ENCODE measurements at regions not wholly inside any gene's neighbourhood (a gene's known extent, or its start where the extent isn't known, plus 50 kb on each side); places are given as distances from the start of the nearest gene placed in this dataset.

DNA sequence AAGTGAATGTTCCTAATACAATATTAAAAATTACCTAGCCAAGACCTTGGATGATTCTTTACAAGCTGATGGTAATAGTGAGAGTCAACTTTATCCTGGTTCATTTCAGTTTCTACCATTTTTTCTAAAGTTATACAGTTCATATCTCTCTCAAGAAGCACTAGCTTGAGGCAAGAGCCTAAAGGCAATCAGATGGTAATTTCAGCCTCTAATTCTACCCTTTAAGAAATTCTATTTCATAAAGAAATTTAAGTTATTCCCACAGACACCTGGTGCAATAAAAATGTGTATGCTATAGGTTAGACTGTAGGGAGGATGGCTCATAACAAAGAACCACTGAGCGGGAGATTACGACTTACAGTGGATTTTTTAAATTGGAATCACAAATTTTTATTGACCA is 984.2 kb upstream of the ADGRL3 start:
- H3K27ac ChIP-seq (ENCODE audit: low read depth, low read length), result no peak overlapping the region
- no peaks in the 10 kb centered on the region for H3K4me1 ChIP-seq (ENCODE audit: control insufficient read depth, insufficient read depth, low read length)
- H3K4me3 ChIP-seq (ENCODE audit: low read length), result no peak overlapping the region
- no peaks in the 10 kb centered on the region for H3K36me3 ChIP-seq (ENCODE audit: control insufficient read depth, insufficient read depth, low read length)
- H3K27me3 ChIP-seq (ENCODE audit: control insufficient read depth, insufficient read depth, low read length), result no peaks in the 10 kb centered on the region
- H3K9ac ChIP-seq (ENCODE audit: low read length), result no peak overlapping the region

- Histone ChIP-seq H3K4me3 (ENCODE audit: low read length) (no peak overlapping the region), H3K27me3 (ENCODE audit: control insufficient read depth, insufficient read depth, low read length) (no peaks in the 10 kb centered on the region), H3K36me3 (ENCODE audit: control insufficient read depth, insufficient read depth, low read length) (no peaks in the 10 kb centered on the region), H3K4me1 (ENCODE audit: control insufficient read depth, insufficient read depth, low read length) (no peaks in the 10 kb centered on the region), H3K9ac (ENCODE audit: low read length) (no peak overlapping the region), H3K27ac (ENCODE audit: low read depth, low read length) (no peak overlapping the region)
Observed at GRCh38 chr4:60216752-60217151, 983.4 kb upstream of the ADGRL3 start.

GRCh38 chr4:60221866-60222265 is 978.3 kb upstream of the ADGRL3 start:
- no peak overlapping the region for H3K4me3 ChIP-seq (ENCODE audit: low read length)
- H3K4me1 ChIP-seq (ENCODE audit: control insufficient read depth, insufficient read depth, low read length), result no peaks in the 10 kb centered on the region

DNA sequence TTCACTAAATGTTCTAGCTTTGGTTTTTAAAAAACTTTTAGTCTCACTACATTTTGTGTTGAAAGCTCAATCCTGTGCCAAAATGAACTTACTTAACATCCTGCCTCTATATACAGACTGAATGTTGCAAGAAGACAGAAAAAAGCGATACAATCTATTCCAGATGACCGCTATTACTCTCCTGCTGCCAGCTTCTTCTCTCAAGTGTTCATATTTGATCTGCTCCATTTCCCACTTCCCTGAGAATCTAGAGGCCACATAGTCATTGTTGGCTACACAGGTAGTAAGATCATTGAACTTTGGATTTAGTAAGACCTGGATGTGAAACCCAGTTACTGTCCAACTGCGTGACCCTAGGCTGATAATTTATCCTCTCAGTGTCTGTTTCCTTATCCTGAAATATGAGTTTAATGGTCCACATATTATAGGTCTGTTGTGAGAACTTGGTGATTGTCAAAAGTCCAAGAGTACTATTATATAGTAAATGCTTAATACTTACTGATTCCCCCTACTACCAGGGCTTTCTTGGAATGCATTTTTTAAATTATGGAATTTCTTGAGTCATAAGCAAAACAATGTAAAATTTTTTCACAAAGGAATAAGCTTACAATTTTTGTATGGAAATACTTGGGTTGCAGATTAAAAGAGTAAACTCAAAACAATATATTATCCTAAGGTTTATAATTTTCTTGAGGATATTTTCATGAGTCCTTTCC is 976.8 kb upstream of the ADGRL3 start:
- Histone ChIP-seq H3K36me3 (ENCODE audit: control insufficient read depth, insufficient read depth, low read length) (no peaks in the 10 kb centered on the region), H3K4me3 (ENCODE audit: low read length) (no peak overlapping the region), H3K4me1 (ENCODE audit: control insufficient read depth, insufficient read depth, low read length) (no peaks in the 10 kb centered on the region), H3K27me3 (ENCODE audit: control insufficient read depth, insufficient read depth, low read length) (no peaks in the 10 kb centered on the region), H3K9ac (ENCODE audit: low read length) (no peak overlapping the region), H3K27ac (ENCODE audit: low read depth, low read length) (no peak overlapping the region)

More at GRCh38 chr4:60221866-60222265, 978.3 kb upstream of the ADGRL3 start:
- H3K27me3 ChIP-seq (ENCODE audit: control insufficient read depth, insufficient read depth, low read length), result no peaks in the 10 kb centered on the region
- no peak overlapping the region for H3K27ac ChIP-seq (ENCODE audit: low read depth, low read length)
- H3K9ac ChIP-seq (ENCODE audit: low read length), result no peak overlapping the region
- H3K36me3 ChIP-seq (ENCODE audit: control insufficient read depth, insufficient read depth, low read length), result no peaks in the 10 kb centered on the region

- Histone ChIP-seq H3K27me3 (ENCODE audit: control insufficient read depth, insufficient read depth, low read length) (no peaks in the 10 kb centered on the region), H3K36me3 (ENCODE audit: control insufficient read depth, insufficient read depth, low read length) (no peaks in the 10 kb centered on the region), H3K4me3 (ENCODE audit: low read length) (no peak overlapping the region), H3K4me1 (ENCODE audit: control insufficient read depth, insufficient read depth, low read length) (no peaks in the 10 kb centered on the region), H3K9ac (ENCODE audit: low read length) (no peak overlapping the region), H3K27ac (ENCODE audit: low read depth, low read length) (no peak overlapping the region)
Observed at GRCh38 chr4:60241866-60242265, 958.3 kb upstream of the ADGRL3 start.

- no peaks in the 10 kb centered on the region for H3K36me3 ChIP-seq (ENCODE audit: control insufficient read depth, insufficient read depth, low read length)
- H3K9ac ChIP-seq (ENCODE audit: low read length), result no peak overlapping the region
- H3K27ac ChIP-seq (ENCODE audit: low read depth, low read length), result no peak overlapping the region
- H3K4me1 ChIP-seq (ENCODE audit: control insufficient read depth, insufficient read depth, low read length), result no peaks in the 10 kb centered on the region
- H3K27me3 ChIP-seq (ENCODE audit: control insufficient read depth, insufficient read depth, low read length), result no peaks in the 10 kb centered on the region
- no peak overlapping the region for H3K4me3 ChIP-seq (ENCODE audit: low read length)
Observed at GRCh38 chr4:60249784-60250183, 950.3 kb upstream of the ADGRL3 start.

- Histone ChIP-seq H3K36me3 (ENCODE audit: control insufficient read depth, insufficient read depth, low read length) (no peaks in the 10 kb centered on the region), H3K9ac (ENCODE audit: low read length) (no peak overlapping the region), H3K4me1 (ENCODE audit: control insufficient read depth, insufficient read depth, low read length) (no peaks in the 10 kb centered on the region), H3K27ac (ENCODE audit: low read depth, low read length) (no peak overlapping the region), H3K27me3 (ENCODE audit: control insufficient read depth, insufficient read depth, low read length) (no peaks in the 10 kb centered on the region), H3K4me3 (ENCODE audit: low read length) (no peak overlapping the region)
Observed at GRCh38 chr4:60250657-60251056, 949.5 kb upstream of the ADGRL3 start.

GRCh38 chr4:60259781-60260180 is 940.3 kb upstream of the ADGRL3 start:
- H3K4me1 ChIP-seq (ENCODE audit: control insufficient read depth, insufficient read depth, low read length), result no peaks in the 10 kb centered on the region
- H3K9ac ChIP-seq (ENCODE audit: low read length), result no peak overlapping the region
- no peak overlapping the region for H3K4me3 ChIP-seq (ENCODE audit: low read length)
- H3K27me3 ChIP-seq (ENCODE audit: control insufficient read depth, insufficient read depth, low read length), result no peaks in the 10 kb centered on the region
- H3K36me3 ChIP-seq (ENCODE audit: control insufficient read depth, insufficient read depth, low read length), result no peaks in the 10 kb centered on the region
- H3K27ac ChIP-seq (ENCODE audit: low read depth, low read length), result no peak overlapping the region

DNA sequence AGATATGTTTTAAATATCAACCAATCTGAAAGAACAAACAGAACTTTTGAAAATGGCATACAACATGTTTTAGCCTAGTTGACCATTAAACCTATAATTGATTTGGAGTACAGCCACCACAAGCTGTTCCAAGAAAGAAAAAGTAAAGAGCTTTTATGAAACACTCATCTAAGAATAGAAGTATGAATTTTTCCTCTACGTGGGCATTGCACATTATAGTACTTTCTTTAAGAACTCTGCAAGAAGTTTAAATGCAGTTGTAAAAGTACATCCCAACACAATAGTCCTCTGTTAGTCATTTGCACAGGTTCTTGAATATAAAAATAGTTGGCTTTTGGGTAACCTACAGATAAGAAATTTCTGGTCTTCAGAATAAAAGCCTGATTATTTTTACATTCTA is 933.6 kb upstream of the ADGRL3 start:
- Histone ChIP-seq H3K4me3 (ENCODE audit: low read length) (no peak overlapping the region), H3K4me1 (ENCODE audit: control insufficient read depth, insufficient read depth, low read length) (no peaks in the 10 kb centered on the region), H3K27ac (ENCODE audit: low read depth, low read length) (no peak overlapping the region), H3K9ac (ENCODE audit: low read length) (no peak overlapping the region), H3K36me3 (ENCODE audit: control insufficient read depth, insufficient read depth, low read length) (no peaks in the 10 kb centered on the region), H3K27me3 (ENCODE audit: control insufficient read depth, insufficient read depth, low read length) (no peaks in the 10 kb centered on the region)

DNA sequence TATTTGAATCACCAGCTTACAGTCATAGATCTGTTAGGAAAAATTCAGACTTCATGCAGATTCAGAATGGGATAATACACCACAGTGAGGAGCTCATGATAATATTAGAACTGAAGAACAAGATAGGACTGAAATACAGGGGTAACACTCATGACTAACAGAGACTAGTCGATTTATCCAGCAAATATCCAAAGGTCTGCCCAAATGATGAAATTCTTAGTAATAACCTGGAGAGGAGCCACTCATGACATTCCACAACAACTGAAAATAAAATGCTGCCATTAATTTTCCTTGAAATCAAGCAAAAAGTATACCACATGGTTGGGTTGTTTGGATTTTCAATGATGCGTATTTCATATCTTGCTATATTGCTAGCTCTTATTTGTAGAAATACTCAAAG is 903.7 kb upstream of the ADGRL3 start:
- H3K36me3 ChIP-seq (ENCODE audit: control insufficient read depth, insufficient read depth, low read length), result no peaks in the 10 kb centered on the region
- no peak overlapping the region for H3K9ac ChIP-seq (ENCODE audit: low read length)
- no peak overlapping the region for H3K27ac ChIP-seq (ENCODE audit: low read depth, low read length)
- H3K4me1 ChIP-seq (ENCODE audit: control insufficient read depth, insufficient read depth, low read length), result no peaks in the 10 kb centered on the region
- H3K4me3 ChIP-seq (ENCODE audit: low read length), result no peak overlapping the region
- H3K27me3 ChIP-seq (ENCODE audit: control insufficient read depth, insufficient read depth, low read length), result no peaks in the 10 kb centered on the region

DNA sequence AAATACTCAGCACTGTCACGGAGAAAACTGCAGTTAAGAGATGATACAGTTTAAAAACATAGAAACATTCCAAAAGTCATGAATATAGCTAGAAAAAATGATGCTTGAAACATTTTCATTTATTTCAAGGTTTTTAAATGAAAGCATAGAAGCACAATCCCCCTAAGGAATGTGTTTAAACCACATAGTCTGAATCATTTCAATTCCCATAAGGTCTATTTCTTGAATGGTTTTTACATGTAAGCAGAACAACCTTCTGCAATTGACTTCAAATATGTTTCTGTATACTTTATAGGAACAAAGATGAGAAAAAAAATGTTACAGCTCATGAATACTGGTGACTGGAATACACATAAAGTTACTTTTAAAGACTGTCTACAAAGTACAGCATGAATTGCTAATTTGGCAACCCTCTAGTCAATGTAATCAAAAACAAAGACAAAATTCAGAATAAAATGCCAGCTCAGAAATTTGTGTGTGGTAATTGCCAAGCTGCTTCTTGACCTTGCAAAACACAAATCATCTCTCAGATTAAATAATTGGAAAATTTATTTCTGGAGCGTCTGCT is 886.4 kb upstream of the ADGRL3 start:
- Histone ChIP-seq H3K4me1 (ENCODE audit: control insufficient read depth, insufficient read depth, low read length) (no peaks in the 10 kb centered on the region), H3K36me3 (ENCODE audit: control insufficient read depth, insufficient read depth, low read length) (no peaks in the 10 kb centered on the region), H3K27me3 (ENCODE audit: control insufficient read depth, insufficient read depth, low read length) (no peaks in the 10 kb centered on the region), H3K27ac (ENCODE audit: low read depth, low read length) (no peak overlapping the region), H3K4me3 (ENCODE audit: low read length) (no peak overlapping the region), H3K9ac (ENCODE audit: low read length) (no peak overlapping the region)

GRCh38 chr4:60314416-60314815 is 885.7 kb upstream of the ADGRL3 start:
- Histone ChIP-seq H3K27ac (ENCODE audit: low read depth, low read length) (no peak overlapping the region), H3K4me1 (ENCODE audit: control insufficient read depth, insufficient read depth, low read length) (no peaks in the 10 kb centered on the region), H3K27me3 (ENCODE audit: control insufficient read depth, insufficient read depth, low read length) (no peaks in the 10 kb centered on the region), H3K36me3 (ENCODE audit: control insufficient read depth, insufficient read depth, low read length) (no peaks in the 10 kb centered on the region), H3K4me3 (ENCODE audit: low read length) (no peak overlapping the region), H3K9ac (ENCODE audit: low read length) (no peak overlapping the region)

DNA sequence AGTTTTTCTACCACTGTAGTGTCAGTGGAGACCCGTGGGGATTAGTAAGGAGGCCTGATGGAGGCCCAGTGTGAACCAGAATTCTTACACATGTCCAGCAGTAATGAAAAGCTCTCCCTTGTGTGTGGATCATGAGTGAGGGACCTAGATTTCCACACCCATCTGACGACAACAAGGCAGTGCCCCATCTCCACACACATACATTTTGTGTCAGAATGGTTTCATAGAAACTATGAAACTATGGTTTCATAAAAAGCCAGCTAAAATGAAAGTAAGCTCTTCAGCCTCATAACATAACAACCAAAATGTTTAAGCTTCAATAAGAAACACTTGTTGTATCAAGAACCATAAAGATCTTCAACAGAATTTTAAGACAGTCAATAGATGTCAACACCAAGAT is 884.5 kb upstream of the ADGRL3 start:
- Histone ChIP-seq H3K27ac (ENCODE audit: low read depth, low read length) (no peak overlapping the region), H3K36me3 (ENCODE audit: control insufficient read depth, insufficient read depth, low read length) (no peaks in the 10 kb centered on the region), H3K4me1 (ENCODE audit: control insufficient read depth, insufficient read depth, low read length) (no peaks in the 10 kb centered on the region), H3K9ac (ENCODE audit: low read length) (no peak overlapping the region), H3K27me3 (ENCODE audit: control insufficient read depth, insufficient read depth, low read length) (no peaks in the 10 kb centered on the region), H3K4me3 (ENCODE audit: low read length) (no peak overlapping the region)
